ENCODE measurements at regions not wholly inside any gene's neighbourhood (a gene's known extent, or its start where the extent isn't known, plus 50 kb on each side); places are given as distances from the start of the nearest gene placed in this dataset.
"Not testable (repeated sequence)": the region's sequence is repeated elsewhere in the genome, so short reads cannot be mapped to it uniquely, and the experiment has no call there.

DNA sequence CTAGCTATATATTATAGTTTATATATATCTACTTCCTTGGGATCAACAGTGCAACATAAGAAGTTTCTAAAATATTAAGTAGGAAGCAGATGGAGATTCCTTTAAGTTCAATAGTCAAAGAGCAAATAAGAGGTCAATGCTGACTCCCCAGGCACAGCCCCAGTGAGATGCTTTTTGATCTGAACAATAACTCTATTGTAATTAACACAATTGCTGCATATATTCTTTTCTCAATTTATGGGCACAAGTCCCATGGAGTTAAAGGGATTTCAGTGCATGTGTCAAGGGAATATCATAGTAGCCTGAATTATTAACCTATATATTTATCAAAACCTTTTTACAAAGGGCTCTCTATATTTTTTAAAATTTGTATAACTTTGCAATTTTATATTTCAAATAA is 180.8 kb downstream of the SPRY2 start:
- intact Hi-C loops (cut with DNase I, micrococcal nuclease) = no loop called here
- Mint-ChIP-seq H3K36me3 (ENCODE audit: low read depth) (no peaks in the 10 kb centered on the region), H3K9me3 (peaks cover 3% of the 10 kb centered on the region), H3K4me3 (no peak overlapping the region), H3K4me1 (ENCODE audit: low read depth) (no peaks in the 10 kb centered on the region), H3K27ac (no peak overlapping the region), H3K27me3 (no peaks in the 10 kb centered on the region)
- Histone ChIP-seq H3K27me3 (ENCODE audit: control insufficient read depth in 1 of 2, insufficient read depth in 2 of 2, low read length in 2 of 2) (no peaks in the 10 kb centered on the region), H3K9me3 (ENCODE audit: control insufficient read depth in 1 of 2, insufficient read depth in 1 of 2, low read length in 2 of 2) (no peaks in the 10 kb centered on the region), H3K27ac (ENCODE audit: low read depth in 1 of 2, low read length in 2 of 2) (no peak overlapping the region), H3K36me3 (ENCODE audit: insufficient read depth, low read length) (no peaks in the 10 kb centered on the region), H3K4me1 (ENCODE audit: insufficient read depth, low read length) (no peaks in the 10 kb centered on the region), H3K4me3 (ENCODE audit: low read length) (no peak overlapping the region)
- ChIA-PET CTCF (no interaction called here), POLR2A (no interaction called here)
- no peak for DNase-seq
- no peak for TF ChIP-seq CTCF (IDR thresholded peaks at IDR 0.05)
- no peak for ATAC-seq (ENCODE audit: poor library complexity)

- H3K36me3 Mint-ChIP-seq (ENCODE audit: low read depth) = no peaks in the 10 kb centered on the region
- intact Hi-C loops (cut with DNase I, micrococcal nuclease) = no loop called here
- ChIA-PET CTCF (no interaction called here), POLR2A (no interaction called here)
- no peak overlapping the region for H3K27ac Mint-ChIP-seq
- Histone ChIP-seq H3K27ac (ENCODE audit: low read depth in 1 of 2, low read length in 2 of 2) (no peak overlapping the region), H3K36me3 (ENCODE audit: insufficient read depth, low read length) (no peaks in the 10 kb centered on the region), H3K9me3 (ENCODE audit: control insufficient read depth in 1 of 2, insufficient read depth in 1 of 2, low read length in 2 of 2) (no peaks in the 10 kb centered on the region), H3K4me1 (ENCODE audit: insufficient read depth, low read length) (no peaks in the 10 kb centered on the region), H3K4me3 (ENCODE audit: low read length) (no peak overlapping the region), H3K27me3 (ENCODE audit: control insufficient read depth in 1 of 2, insufficient read depth in 2 of 2, low read length in 2 of 2) (no peaks in the 10 kb centered on the region)
- ATAC-seq (ENCODE audit: poor library complexity) (no peak), DNase-seq (no peak)
- H3K27me3 Mint-ChIP-seq = no peaks in the 10 kb centered on the region
- no peak for TF ChIP-seq CTCF (IDR thresholded peaks at IDR 0.05)
- no peak overlapping the region for H3K4me3 Mint-ChIP-seq
- peaks cover 3% of the 10 kb centered on the region for H3K9me3 Mint-ChIP-seq
- H3K4me1 Mint-ChIP-seq (ENCODE audit: low read depth) = no peaks in the 10 kb centered on the region
Observed at GRCh38 chr13:80157261-80157932, 183.5 kb downstream of the SPRY2 start.

- H3K4me3 ChIP-seq (ENCODE audit: low read length); ATAC-seq (ENCODE audit: poor library complexity); intact Hi-C loops (cut with DNase I, micrococcal nuclease); H3K27me3 ChIP-seq (ENCODE audit: control insufficient read depth in 1 of 2, insufficient read depth in 2 of 2, low read length in 2 of 2); H3K4me1 ChIP-seq (ENCODE audit: insufficient read depth, low read length); H3K36me3 ChIP-seq (ENCODE audit: insufficient read depth, low read length); H3K4me3 Mint-ChIP-seq; H3K9me3 ChIP-seq (ENCODE audit: control insufficient read depth in 1 of 2, insufficient read depth in 1 of 2, low read length in 2 of 2); H3K27ac Mint-ChIP-seq; H3K36me3 Mint-ChIP-seq (ENCODE audit: low read depth); CTCF ChIA-PET; POLR2A ChIA-PET; H3K27me3 Mint-ChIP-seq; H3K4me1 Mint-ChIP-seq (ENCODE audit: low read depth); H3K27ac ChIP-seq (ENCODE audit: low read depth in 1 of 2, low read length in 2 of 2); DNase-seq; H3K9me3 Mint-ChIP-seq: not testable (repeated sequence)
Observed at GRCh38 chr13:80152142-80152541, 188.8 kb downstream of the SPRY2 start.

DNA sequence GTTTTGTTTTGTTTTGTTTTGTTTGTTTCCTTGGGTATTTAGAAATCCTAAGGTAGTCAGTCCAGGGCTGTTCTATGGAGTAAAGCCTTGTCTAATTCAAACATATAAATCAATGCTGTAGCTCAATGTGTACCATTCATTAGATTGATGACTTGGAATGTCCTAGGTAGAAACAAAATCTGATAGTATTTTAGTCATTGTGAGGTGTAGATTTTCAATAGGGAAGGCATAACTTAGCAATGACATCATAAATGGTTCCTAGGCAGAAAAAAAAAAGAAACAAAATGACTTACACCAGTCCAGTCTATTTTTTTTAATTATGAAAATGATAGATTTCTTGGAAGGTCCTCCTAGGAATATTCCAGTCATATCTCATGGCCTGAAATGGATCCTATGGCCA is 189.9 kb downstream of the SPRY2 start:
- Histone ChIP-seq H3K4me3 (ENCODE audit: low read length) (no peak overlapping the region), H3K27me3 (ENCODE audit: control insufficient read depth in 1 of 2, insufficient read depth in 2 of 2, low read length in 2 of 2) (no peaks in the 10 kb centered on the region), H3K9me3 (ENCODE audit: control insufficient read depth in 1 of 2, insufficient read depth in 1 of 2, low read length in 2 of 2) (no peaks in the 10 kb centered on the region), H3K36me3 (ENCODE audit: insufficient read depth, low read length) (no peaks in the 10 kb centered on the region), H3K27ac (ENCODE audit: low read depth in 1 of 2, low read length in 2 of 2) (no peak overlapping the region), H3K4me1 (ENCODE audit: insufficient read depth, low read length) (no peaks in the 10 kb centered on the region)
- intact Hi-C loops (cut with DNase I, micrococcal nuclease) = no loop called here
- ATAC-seq (ENCODE audit: poor library complexity) (no peak), DNase-seq (no peak)
- H3K4me1 Mint-ChIP-seq (ENCODE audit: low read depth) = no peaks in the 10 kb centered on the region
- CTCF ChIA-PET = no interaction called here
- H3K27me3 Mint-ChIP-seq = no peaks in the 10 kb centered on the region
- no peak for TF ChIP-seq CTCF (IDR thresholded peaks at IDR 0.05)
- H3K36me3 Mint-ChIP-seq (ENCODE audit: low read depth) = no peaks in the 10 kb centered on the region
- no peak overlapping the region for H3K27ac Mint-ChIP-seq
- POLR2A ChIA-PET = no interaction called here
- H3K9me3 Mint-ChIP-seq = peaks cover 3% of the 10 kb centered on the region
- H3K4me3 Mint-ChIP-seq = no peak overlapping the region

Data from CD4-positive, alpha-beta T cell (primary cell).